H1 (cell line): ENCODE measurements at regions not wholly inside any gene's neighbourhood (a gene's known extent, or its start where the extent isn't known, plus 50 kb on each side); places are given as distances from the start of the nearest gene placed in this dataset.

ENCODE experiments used
- ASH2L ChIP-seq: fragments of 200-600, 300-600 bp; sonication (generic); IDR thresholded peaks from one replicate; pipeline ENCODE4 v1.7.1; 2017; ENCODE audit warnings: low read length
- CHD7 ChIP-seq: fragments of 300-600 bp; sonication (generic); IDR thresholded peaks from 2 replicates; pipeline ENCODE4 v1.7.1; 2012; ENCODE audit warnings: low read length, moderate library complexity, mild to moderate bottlenecking, inconsistent platforms; ENCODE audit not compliant: insufficient replicate concordance
- EZH2 ChIP-seq: fragments of 200-600 bp; sonication (generic); IDR thresholded peaks from 2 replicates; pipeline ENCODE4 v1.7.1; 2012; ENCODE audit warnings: low read depth, mild to moderate bottlenecking, moderate library complexity, low read length, inconsistent platforms; ENCODE audit not compliant: severe bottlenecking
- KDM4A ChIP-seq: IDR thresholded peaks from one replicate; pipeline ENCODE4 v1.7.1; 2012; ENCODE audit warnings: low read depth, mild to moderate bottlenecking, moderate library complexity, low read length, inconsistent platforms; ENCODE audit not compliant: severe bottlenecking
- PHF8 ChIP-seq: fragments of 200-600 bp; sonication (generic); conservative IDR thresholded peaks from 2 replicates; pipeline ENCODE4 v1.7.1; 2012; ENCODE audit warnings: low read depth, mild to moderate bottlenecking, inconsistent platforms, low read length, moderate library complexity
- SIRT6 ChIP-seq: IDR thresholded peaks from one replicate; pipeline ENCODE4 v1.7.1; 2012; ENCODE audit warnings: low read length, inconsistent platforms
- TAF1 ChIP-seq: IDR thresholded peaks from 2 replicates; pipeline ENCODE4 v1.6.1; 2011; ENCODE audit warnings: mild to moderate bottlenecking, low read depth, low read length

GRCh38 chr14:28308734-28309133, 457.9 kb upstream of the FOXG1 start (continued):
- TF ChIP-seq CHD7 (no peak), EZH2 (no peak), PHF8 (no peak), SIRT6 (no peak), KDM4A (no peak), TAF1 (no peak), ASH2L (no peak)
